Ishikawa (cell line): ENCODE measurements at regions not wholly inside any gene's neighbourhood (a gene's known extent, or its start where the extent isn't known, plus 50 kb on each side); places are given as distances from the start of the nearest gene placed in this dataset.

Experiments
- CEBPB ChIP-seq: IDR thresholded peaks from 2 replicates; pipeline ENCODE4 v1.6.1; 2012
- CREB1 ChIP-seq: IDR thresholded peaks from 2 replicates; pipeline ENCODE4 v1.6.1; 2012; ENCODE audit warnings: low read depth
- EGR1 ChIP-seq: IDR thresholded peaks from 2 replicates; pipeline ENCODE4 v1.6.1; 2012
- EP300 ChIP-seq: IDR thresholded peaks from 2 replicates; pipeline ENCODE4 v1.6.1; 2012; ENCODE audit warnings: borderline replicate concordance
- FOXM1 ChIP-seq: IDR thresholded peaks from 2 replicates; pipeline ENCODE4 v1.6.1; 2012; ENCODE audit warnings: low read depth, borderline replicate concordance
- MAX ChIP-seq: IDR thresholded peaks from 2 replicates; pipeline ENCODE4 v1.6.1; 2012
- NFIC ChIP-seq: IDR thresholded peaks from 2 replicates; pipeline ENCODE4 v1.6.1; 2012
- RAD21 ChIP-seq: IDR thresholded peaks from 2 replicates; pipeline ENCODE4 v1.6.1; 2012; ENCODE audit warnings: low read depth
- REST ChIP-seq: IDR thresholded peaks from 2 replicates; pipeline ENCODE4 v1.6.1; 2012; ENCODE audit warnings: low read depth, mild to moderate bottlenecking
- TAF1 ChIP-seq: IDR thresholded peaks from 2 replicates; pipeline ENCODE4 v1.6.1; 2012; ENCODE audit warnings: low read depth, mild to moderate bottlenecking
- TCF12 ChIP-seq: IDR thresholded peaks from 2 replicates; pipeline ENCODE4 v1.6.1; 2012; ENCODE audit warnings: low read depth
- TEAD4 ChIP-seq: IDR thresholded peaks from 2 replicates; pipeline ENCODE4 v1.6.1; 2012
- USF1 ChIP-seq: IDR thresholded peaks from 2 replicates; pipeline ENCODE4 v1.6.1; 2012
- YY1 ChIP-seq: IDR thresholded peaks from 2 replicates; pipeline ENCODE4 v1.6.1; 2012; ENCODE audit warnings: low read depth
- ZBTB7A ChIP-seq: IDR thresholded peaks from 2 replicates; pipeline ENCODE4 v1.6.1; 2012; ENCODE audit warnings: low read depth

GRCh38 chr12:31220061-31220460, 105.9 kb downstream of the SINHCAF start:
- TF ChIP-seq USF1: no peak
- TF ChIP-seq EGR1: no peak
- TF ChIP-seq MAX: no peak
- TF ChIP-seq TCF12: no peak
- no peak for TF ChIP-seq ZBTB7A
- TF ChIP-seq REST: no peak
- TF ChIP-seq CEBPB: no peak
- no peak for TF ChIP-seq RAD21
- no peak for TF ChIP-seq NFIC
- no peak for TF ChIP-seq FOXM1
- TF ChIP-seq TAF1: no peak

- TF ChIP-seq USF1 (no peak), CEBPB (no peak), FOXM1 (no peak), EP300 (no peak), TAF1 (no peak), TCF12 (no peak), ZBTB7A (no peak)
These were observed 105.1 kb downstream of the SINHCAF start for GRCh38 chr12:31220633-31221550.

- no peak for TF ChIP-seq TAF1
- no peak for TF ChIP-seq ZBTB7A
- TF ChIP-seq TEAD4: no peak
- no peak for TF ChIP-seq EGR1
- no peak for TF ChIP-seq TCF12
- TF ChIP-seq EP300: no peak
- TF ChIP-seq CREB1: no peak
- no peak for TF ChIP-seq REST
- TF ChIP-seq RAD21: no peak
- no peak for TF ChIP-seq MAX
These were observed 104.4 kb downstream of the SINHCAF start for GRCh38 chr12:31221551-31221945.

- TF ChIP-seq MAX (no peak), FOXM1 (no peak), CEBPB (no peak), CREB1 (no peak), REST (no peak), YY1 (no peak), TCF12 (no peak), EGR1 (no peak), TAF1 (no peak), ZBTB7A (no peak), TEAD4 (no peak), EP300 (no peak), NFIC (no peak), USF1 (no peak), RAD21 (no peak)
These were observed 103.2 kb downstream of the SINHCAF start for GRCh38 chr12:31222620-31223222.
